GM23338 (cell line): ENCODE measurements at regions not wholly inside any gene's neighbourhood (a gene's known extent, or its start where the extent isn't known, plus 50 kb on each side); places are given as distances from the start of the nearest gene placed in this dataset.

Experiments used
- ATAC-seq: fragments of 200-7000 bp; cut with Tn5 transposase; 3 replicates; pipeline ENCODE4 v1.9.1; 2020
- DNase-seq: peaks from one replicate; pipeline ENCODE4 v3.0.0-alpha.2; 2015; ENCODE audit warnings: low spot score
- H2AFZ ChIP-seq: fragments of 200-600 bp; sonication (generic); 2 replicates; pipeline ENCODE4 v1.8.0; 2016; ENCODE audit warnings: antibody characterized with exemption, mild to moderate bottlenecking, moderate library complexity
- H3F3A ChIP-seq: fragments of 200-600 bp; sonication (generic); replicated peaks from 2 replicates; pipeline ENCODE4 v1.8.0; 2017; ENCODE audit warnings: antibody characterized with exemption, mixed run types, low read depth
- H3K27ac ChIP-seq: fragments of 200-600 bp; sonication (generic); 2 replicates; pipeline ENCODE4 v1.6.1; 2016; ENCODE audit warnings: low read depth
- H3K27me3 ChIP-seq: fragments of 200-600 bp; sonication (generic); 2 replicates; pipeline ENCODE4 v1.8.0; 2016; ENCODE audit warnings: mild to moderate bottlenecking, mixed run types, moderate library complexity; ENCODE audit not compliant: insufficient read depth
- H3K36me3 ChIP-seq: fragments of 200-600 bp; sonication (generic); 2 replicates; pipeline ENCODE4 v1.8.0; 2016; ENCODE audit warnings: mild to moderate bottlenecking; ENCODE audit not compliant: insufficient read depth
- H3K4me1 ChIP-seq: fragments of 200-600 bp; sonication (generic); 2 replicates; pipeline ENCODE4 v1.8.0; 2016; ENCODE audit warnings: mild to moderate bottlenecking, moderate library complexity; ENCODE audit not compliant: insufficient read depth
- H3K4me2 ChIP-seq: fragments of 200-600 bp; sonication (generic); 2 replicates; pipeline ENCODE4 v1.7.1; 2017; ENCODE audit warnings: mixed run types
- H3K4me3 ChIP-seq: fragments of 200-600 bp; sonication (generic); 2 replicates; pipeline ENCODE4 v1.6.1; 2016; ENCODE audit warnings: mixed run types
- H3K79me2 ChIP-seq: fragments of 200-600 bp; sonication (generic); replicated peaks from 2 replicates; pipeline ENCODE4 v1.8.0; 2017; ENCODE audit warnings: mild to moderate bottlenecking; ENCODE audit not compliant: insufficient read depth
- H3K9me2 ChIP-seq: fragments of 200-600 bp; sonication (generic); 2 replicates; pipeline ENCODE4 v1.8.0; 2017; ENCODE audit not compliant: insufficient read depth
- H4K20me1 ChIP-seq: fragments of 200-600 bp; sonication (generic); replicated peaks from 2 replicates; pipeline ENCODE4 v1.8.0; 2017; ENCODE audit warnings: mild to moderate bottlenecking; ENCODE audit not compliant: insufficient read depth
- H3K27ac Mint-ChIP-seq: 2 replicates; pipeline ENCODE4 v1.8.0; 2020; ENCODE audit warnings: inconsistent platforms, mild to moderate bottlenecking, moderate library complexity, mixed read lengths
- H3K27me3 Mint-ChIP-seq: 3 replicates; pipeline ENCODE4 v1.8.0; 2022; ENCODE audit warnings: low read depth, mild to moderate bottlenecking, moderate library complexity, mixed read lengths, inconsistent platforms; ENCODE audit not compliant: insufficient read depth, poor library complexity
- H3K36me3 Mint-ChIP-seq: 3 replicates; pipeline ENCODE4 v1.8.0; 2021; ENCODE audit warnings: low read depth, mild to moderate bottlenecking, inconsistent platforms, moderate library complexity, mixed read lengths
- H3K4me1 Mint-ChIP-seq: 3 replicates; pipeline ENCODE4 v1.8.0; 2020; ENCODE audit warnings: mild to moderate bottlenecking, inconsistent platforms, mixed read lengths
- H3K4me3 Mint-ChIP-seq: 3 replicates; pipeline ENCODE4 v1.8.0; 2021; ENCODE audit warnings: moderate library complexity, mild to moderate bottlenecking, inconsistent platforms, mixed read lengths
- H3K9me3 Mint-ChIP-seq: 3 replicates; pipeline ENCODE4 v1.8.0; 2020; ENCODE audit warnings: moderate library complexity, mild to moderate bottlenecking, inconsistent platforms, mixed read lengths
- CREB1 ChIP-seq: fragments of 250-450 bp; sonication (Bioruptor Pico); IDR thresholded peaks from 2 replicates; pipeline ENCODE4 v1.5.0; 2020; ENCODE audit warnings: low read depth, mild to moderate bottlenecking, moderate library complexity
- CTCF ChIP-seq, 2 experiments: fragments of 200-600 bp in 1 of 2; sonication (generic) in 1 of 2; conservative IDR thresholded peaks; 2 replicates each; pipeline versions ENCODE4 v1.5.1 to v1.6.1; 2016 to 2017; ENCODE audit warnings: antibody characterized with exemption in 2 of 2, low read depth in 2 of 2, mild to moderate bottlenecking in 2 of 2, moderate library complexity in 1 of 2
- EZH2 ChIP-seq: fragments of 200-600 bp; sonication (generic); IDR thresholded peaks from one replicate; pipeline ENCODE4 v1.8.0; 2017; ENCODE audit warnings: antibody characterized with exemption, mild to moderate bottlenecking, low read depth; ENCODE audit not compliant: unreplicated experiment
- EZH2phosphoT487 ChIP-seq: fragments of 200-600 bp; sonication (generic); IDR thresholded peaks from one replicate; pipeline ENCODE4 v1.8.1; 2018; ENCODE audit warnings: antibody characterized with exemption; ENCODE audit not compliant: unreplicated experiment
- NANOG ChIP-seq: IDR thresholded peaks from 2 replicates; pipeline ENCODE4 v1.6.1; 2016; ENCODE audit warnings: antibody characterized with exemption, borderline replicate concordance
- POLR2AphosphoS5 ChIP-seq: IDR thresholded peaks from 2 replicates; pipeline ENCODE4 v1.6.1; 2016; ENCODE audit warnings: antibody characterized with exemption, low read depth
- STAT1 ChIP-seq: IDR thresholded peaks from one replicate; pipeline ENCODE4 v1.6.1; 2016; ENCODE audit warnings: antibody characterized with exemption; ENCODE audit not compliant: unreplicated experiment
- ZNF114 ChIP-seq: fragments of 250-450 bp; sonication (Bioruptor Pico); IDR thresholded peaks from 2 replicates; pipeline ENCODE4 v1.5.0; 2020; ENCODE audit warnings: mild to moderate bottlenecking, moderate library complexity
- ZNF331 ChIP-seq: fragments of 250-450 bp; sonication (Bioruptor Pico); IDR thresholded peaks from 2 replicates; pipeline ENCODE4 v1.5.0; 2020; ENCODE audit warnings: low read depth, mild to moderate bottlenecking, moderate library complexity
- TF ChIP-seq, protein P1 (sequence below): fragments of 250-450 bp; sonication (Bioruptor Pico); IDR thresholded peaks from 2 replicates; pipeline ENCODE4 v1.5.0; 2020; ENCODE audit warnings: mild to moderate bottlenecking, moderate library complexity
- TF ChIP-seq, protein P2 (sequence below): IDR thresholded peaks from 2 replicates; pipeline ENCODE4 v1.6.1; 2016; ENCODE audit warnings: antibody characterized with exemption
- TF ChIP-seq, protein P3 (sequence below): IDR thresholded peaks from one replicate; pipeline ENCODE4 v1.6.1; 2018; ENCODE audit warnings: antibody characterized with exemption; ENCODE audit not compliant: unreplicated experiment

DNA sequence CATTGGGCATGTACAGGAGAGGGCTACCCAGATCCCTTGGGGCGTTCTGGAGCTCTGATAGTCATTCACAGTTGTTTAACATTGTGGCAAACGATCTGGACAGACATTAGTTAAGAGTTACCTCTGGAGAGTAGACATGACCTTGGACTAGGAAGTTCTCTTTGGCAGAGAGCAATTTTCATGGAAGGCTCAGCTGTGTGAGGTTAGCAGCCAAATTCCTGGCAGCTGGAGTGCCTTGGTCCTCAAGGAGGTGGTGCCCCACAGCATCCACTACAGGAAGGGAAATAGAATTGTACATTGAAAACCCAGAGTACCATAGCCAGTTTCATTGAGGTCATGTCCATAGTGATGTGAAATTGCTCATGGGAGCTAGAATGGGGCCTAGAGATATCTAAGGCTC lies 82.8 kb downstream of the BLID start:
- no peaks in the 10 kb centered on the region for H4K20me1 ChIP-seq
- no peaks in the 10 kb centered on the region for H3K79me2 ChIP-seq
- DNase-seq, result no peak
- no peaks in the 10 kb centered on the region for H3F3A ChIP-seq
- no peaks in the 10 kb centered on the region for H3K9me3 Mint-ChIP-seq
- H3K4me3 ChIP-seq, result no peak overlapping the region
- no peak overlapping the region for H3K27ac Mint-ChIP-seq
- no peaks in the 10 kb centered on the region for H3K36me3 Mint-ChIP-seq
- no peak for ATAC-seq
- no peak overlapping the region for H3K4me2 ChIP-seq
- no peak for TF ChIP-seq ZNF331 (CRISPR knock-in tag)
- TF ChIP-seq ZNF114 (CRISPR knock-in tag), result no peak
- no peak for TF ChIP-seq POLR2AphosphoS5
- TF ChIP-seq NANOG, result no peak
- TF ChIP-seq, protein P1, sequence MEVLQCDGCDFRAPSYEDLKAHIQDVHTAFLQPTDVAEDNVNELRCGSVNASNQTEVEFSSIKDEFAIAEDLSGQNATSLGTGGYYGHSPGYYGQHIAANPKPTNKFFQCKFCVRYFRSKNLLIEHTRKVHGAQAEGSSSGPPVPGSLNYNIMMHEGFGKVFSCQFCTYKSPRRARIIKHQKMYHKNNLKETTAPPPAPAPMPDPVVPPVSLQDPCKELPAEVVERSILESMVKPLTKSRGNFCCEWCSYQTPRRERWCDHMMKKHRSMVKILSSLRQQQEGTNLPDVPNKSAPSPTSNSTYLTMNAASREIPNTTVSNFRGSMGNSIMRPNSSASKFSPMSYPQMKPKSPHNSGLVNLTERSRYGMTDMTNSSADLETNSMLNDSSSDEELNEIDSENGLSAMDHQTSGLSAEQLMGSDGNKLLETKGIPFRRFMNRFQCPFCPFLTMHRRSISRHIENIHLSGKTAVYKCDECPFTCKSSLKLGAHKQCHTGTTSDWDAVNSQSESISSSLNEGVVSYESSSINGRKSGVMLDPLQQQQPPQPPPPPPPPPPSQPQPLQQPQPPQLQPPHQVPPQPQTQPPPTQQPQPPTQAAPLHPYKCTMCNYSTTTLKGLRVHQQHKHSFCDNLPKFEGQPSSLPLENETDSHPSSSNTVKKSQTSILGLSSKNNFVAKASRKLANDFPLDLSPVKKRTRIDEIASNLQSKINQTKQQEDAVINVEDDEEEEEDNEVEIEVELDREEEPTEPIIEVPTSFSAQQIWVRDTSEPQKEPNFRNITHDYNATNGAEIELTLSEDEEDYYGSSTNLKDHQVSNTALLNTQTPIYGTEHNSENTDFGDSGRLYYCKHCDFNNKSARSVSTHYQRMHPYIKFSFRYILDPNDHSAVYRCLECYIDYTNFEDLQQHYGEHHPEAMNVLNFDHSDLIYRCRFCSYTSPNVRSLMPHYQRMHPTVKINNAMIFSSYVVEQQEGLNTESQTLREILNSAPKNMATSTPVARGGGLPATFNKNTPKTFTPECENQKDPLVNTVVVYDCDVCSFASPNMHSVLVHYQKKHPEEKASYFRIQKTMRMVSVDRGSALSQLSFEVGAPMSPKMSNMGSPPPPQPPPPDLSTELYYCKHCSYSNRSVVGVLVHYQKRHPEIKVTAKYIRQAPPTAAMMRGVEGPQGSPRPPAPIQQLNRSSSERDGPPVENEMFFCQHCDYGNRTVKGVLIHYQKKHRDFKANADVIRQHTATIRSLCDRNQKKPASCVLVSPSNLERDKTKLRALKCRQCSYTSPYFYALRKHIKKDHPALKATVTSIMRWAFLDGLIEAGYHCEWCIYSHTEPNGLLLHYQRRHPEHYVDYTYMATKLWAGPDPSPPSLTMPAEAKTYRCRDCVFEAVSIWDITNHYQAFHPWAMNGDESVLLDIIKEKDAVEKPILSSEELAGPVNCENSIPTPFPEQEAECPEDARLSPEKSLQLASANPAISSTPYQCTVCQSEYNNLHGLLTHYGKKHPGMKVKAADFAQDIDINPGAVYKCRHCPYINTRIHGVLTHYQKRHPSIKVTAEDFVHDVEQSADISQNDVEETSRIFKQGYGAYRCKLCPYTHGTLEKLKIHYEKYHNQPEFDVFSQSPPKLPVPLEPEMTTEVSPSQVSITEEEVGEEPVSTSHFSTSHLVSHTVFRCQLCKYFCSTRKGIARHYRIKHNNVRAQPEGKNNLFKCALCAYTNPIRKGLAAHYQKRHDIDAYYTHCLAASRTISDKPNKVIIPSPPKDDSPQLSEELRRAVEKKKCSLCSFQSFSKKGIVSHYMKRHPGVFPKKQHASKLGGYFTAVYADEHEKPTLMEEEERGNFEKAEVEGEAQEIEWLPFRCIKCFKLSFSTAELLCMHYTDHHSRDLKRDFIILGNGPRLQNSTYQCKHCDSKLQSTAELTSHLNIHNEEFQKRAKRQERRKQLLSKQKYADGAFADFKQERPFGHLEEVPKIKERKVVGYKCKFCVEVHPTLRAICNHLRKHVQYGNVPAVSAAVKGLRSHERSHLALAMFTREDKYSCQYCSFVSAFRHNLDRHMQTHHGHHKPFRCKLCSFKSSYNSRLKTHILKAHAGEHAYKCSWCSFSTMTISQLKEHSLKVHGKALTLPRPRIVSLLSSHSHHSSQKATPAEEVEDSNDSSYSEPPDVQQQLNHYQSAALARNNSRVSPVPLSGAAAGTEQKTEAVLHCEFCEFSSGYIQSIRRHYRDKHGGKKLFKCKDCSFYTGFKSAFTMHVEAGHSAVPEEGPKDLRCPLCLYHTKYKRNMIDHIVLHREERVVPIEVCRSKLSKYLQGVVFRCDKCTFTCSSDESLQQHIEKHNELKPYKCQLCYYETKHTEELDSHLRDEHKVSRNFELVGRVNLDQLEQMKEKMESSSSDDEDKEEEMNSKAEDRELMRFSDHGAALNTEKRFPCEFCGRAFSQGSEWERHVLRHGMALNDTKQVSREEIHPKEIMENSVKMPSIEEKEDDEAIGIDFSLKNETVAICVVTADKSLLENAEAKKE (CRISPR knock-in tag), result no peak
- TF ChIP-seq, protein P2, sequence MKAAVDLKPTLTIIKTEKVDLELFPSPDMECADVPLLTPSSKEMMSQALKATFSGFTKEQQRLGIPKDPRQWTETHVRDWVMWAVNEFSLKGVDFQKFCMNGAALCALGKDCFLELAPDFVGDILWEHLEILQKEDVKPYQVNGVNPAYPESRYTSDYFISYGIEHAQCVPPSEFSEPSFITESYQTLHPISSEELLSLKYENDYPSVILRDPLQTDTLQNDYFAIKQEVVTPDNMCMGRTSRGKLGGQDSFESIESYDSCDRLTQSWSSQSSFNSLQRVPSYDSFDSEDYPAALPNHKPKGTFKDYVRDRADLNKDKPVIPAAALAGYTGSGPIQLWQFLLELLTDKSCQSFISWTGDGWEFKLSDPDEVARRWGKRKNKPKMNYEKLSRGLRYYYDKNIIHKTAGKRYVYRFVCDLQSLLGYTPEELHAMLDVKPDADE, result no peak
- no peak for TF ChIP-seq EZH2
- no peak for TF ChIP-seq EZH2phosphoT487
- TF ChIP-seq STAT1, result no peak
- TF ChIP-seq CREB1 (CRISPR knock-in tag), result no peak
- TF ChIP-seq, protein P3, sequence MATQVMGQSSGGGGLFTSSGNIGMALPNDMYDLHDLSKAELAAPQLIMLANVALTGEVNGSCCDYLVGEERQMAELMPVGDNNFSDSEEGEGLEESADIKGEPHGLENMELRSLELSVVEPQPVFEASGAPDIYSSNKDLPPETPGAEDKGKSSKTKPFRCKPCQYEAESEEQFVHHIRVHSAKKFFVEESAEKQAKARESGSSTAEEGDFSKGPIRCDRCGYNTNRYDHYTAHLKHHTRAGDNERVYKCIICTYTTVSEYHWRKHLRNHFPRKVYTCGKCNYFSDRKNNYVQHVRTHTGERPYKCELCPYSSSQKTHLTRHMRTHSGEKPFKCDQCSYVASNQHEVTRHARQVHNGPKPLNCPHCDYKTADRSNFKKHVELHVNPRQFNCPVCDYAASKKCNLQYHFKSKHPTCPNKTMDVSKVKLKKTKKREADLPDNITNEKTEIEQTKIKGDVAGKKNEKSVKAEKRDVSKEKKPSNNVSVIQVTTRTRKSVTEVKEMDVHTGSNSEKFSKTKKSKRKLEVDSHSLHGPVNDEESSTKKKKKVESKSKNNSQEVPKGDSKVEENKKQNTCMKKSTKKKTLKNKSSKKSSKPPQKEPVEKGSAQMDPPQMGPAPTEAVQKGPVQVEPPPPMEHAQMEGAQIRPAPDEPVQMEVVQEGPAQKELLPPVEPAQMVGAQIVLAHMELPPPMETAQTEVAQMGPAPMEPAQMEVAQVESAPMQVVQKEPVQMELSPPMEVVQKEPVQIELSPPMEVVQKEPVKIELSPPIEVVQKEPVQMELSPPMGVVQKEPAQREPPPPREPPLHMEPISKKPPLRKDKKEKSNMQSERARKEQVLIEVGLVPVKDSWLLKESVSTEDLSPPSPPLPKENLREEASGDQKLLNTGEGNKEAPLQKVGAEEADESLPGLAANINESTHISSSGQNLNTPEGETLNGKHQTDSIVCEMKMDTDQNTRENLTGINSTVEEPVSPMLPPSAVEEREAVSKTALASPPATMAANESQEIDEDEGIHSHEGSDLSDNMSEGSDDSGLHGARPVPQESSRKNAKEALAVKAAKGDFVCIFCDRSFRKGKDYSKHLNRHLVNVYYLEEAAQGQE, result no peak
- TF ChIP-seq CTCF (conservative IDR thresholded peaks at IDR 0.05; ENCODE audit: low read depth in 2 of 2), result no peak
- no peaks in the 10 kb centered on the region for H3K27me3 Mint-ChIP-seq
- no peaks in the 10 kb centered on the region for H3K36me3 ChIP-seq
- no peak overlapping the region for H3K4me3 Mint-ChIP-seq
- H3K27me3 ChIP-seq, result no peaks in the 10 kb centered on the region
- peaks cover 28% of the 10 kb centered on the region; the same call in 1 of the 2 replicates for H3K4me1 ChIP-seq
- no peak overlapping the region for H3K27ac ChIP-seq
- H2AFZ ChIP-seq, result no peak overlapping the region
- peaks cover 15% of the 10 kb centered on the region for H3K9me2 ChIP-seq
- H3K4me1 Mint-ChIP-seq, result peaks cover 19% of the 10 kb centered on the region; the same call in 2 of the 3 replicates
